C4-2B (cell line): ENCODE measurements at regions not wholly inside any gene's neighbourhood (a gene's known extent, or its start where the extent isn't known, plus 50 kb on each side); places are given as distances from the start of the nearest gene placed in this dataset.

Source experiments
- ZFX ChIP-seq: fragments of 450-650 bp; IDR thresholded peaks from 2 replicates; pipeline ENCODE4 v1.6.1; 2017
- TF ChIP-seq, protein P1 (sequence below): fragments of 450-650 bp; conservative IDR thresholded peaks from 2 replicates; pipeline ENCODE4 v1.5.1; 2017; ENCODE audit warnings: mild to moderate bottlenecking

DNA sequence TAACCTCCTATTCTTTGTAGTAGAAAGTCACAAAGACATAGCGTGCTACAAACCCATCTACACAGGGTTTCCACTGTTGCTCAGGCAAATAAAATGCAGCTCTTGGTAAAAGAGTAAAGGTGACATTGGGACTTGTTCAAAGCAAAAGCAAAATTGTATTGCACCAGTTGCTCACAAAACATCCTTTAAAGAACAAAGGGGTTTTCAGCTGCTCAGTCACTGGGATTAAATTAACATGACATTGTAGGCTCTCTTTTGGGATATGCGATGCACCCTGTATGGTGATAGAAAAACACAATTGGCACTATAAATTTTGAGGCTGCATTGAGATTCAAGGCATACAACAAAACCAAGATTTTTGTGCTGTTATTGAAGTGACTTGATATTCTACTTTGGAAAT lies 447.3 kb upstream of the CNTN3 start:
- TF ChIP-seq, protein P1, sequence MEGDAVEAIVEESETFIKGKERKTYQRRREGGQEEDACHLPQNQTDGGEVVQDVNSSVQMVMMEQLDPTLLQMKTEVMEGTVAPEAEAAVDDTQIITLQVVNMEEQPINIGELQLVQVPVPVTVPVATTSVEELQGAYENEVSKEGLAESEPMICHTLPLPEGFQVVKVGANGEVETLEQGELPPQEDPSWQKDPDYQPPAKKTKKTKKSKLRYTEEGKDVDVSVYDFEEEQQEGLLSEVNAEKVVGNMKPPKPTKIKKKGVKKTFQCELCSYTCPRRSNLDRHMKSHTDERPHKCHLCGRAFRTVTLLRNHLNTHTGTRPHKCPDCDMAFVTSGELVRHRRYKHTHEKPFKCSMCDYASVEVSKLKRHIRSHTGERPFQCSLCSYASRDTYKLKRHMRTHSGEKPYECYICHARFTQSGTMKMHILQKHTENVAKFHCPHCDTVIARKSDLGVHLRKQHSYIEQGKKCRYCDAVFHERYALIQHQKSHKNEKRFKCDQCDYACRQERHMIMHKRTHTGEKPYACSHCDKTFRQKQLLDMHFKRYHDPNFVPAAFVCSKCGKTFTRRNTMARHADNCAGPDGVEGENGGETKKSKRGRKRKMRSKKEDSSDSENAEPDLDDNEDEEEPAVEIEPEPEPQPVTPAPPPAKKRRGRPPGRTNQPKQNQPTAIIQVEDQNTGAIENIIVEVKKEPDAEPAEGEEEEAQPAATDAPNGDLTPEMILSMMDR: no peak
- no peak for TF ChIP-seq ZFX
